Ishikawa (cell line): ENCODE measurements at regions not wholly inside any gene's neighbourhood (a gene's known extent, or its start where the extent isn't known, plus 50 kb on each side); places are given as distances from the start of the nearest gene placed in this dataset.

ENCODE experiments used
- CEBPB ChIP-seq: IDR thresholded peaks from 2 replicates; pipeline ENCODE4 v1.6.1; 2012
- CREB1 ChIP-seq: IDR thresholded peaks from 2 replicates; pipeline ENCODE4 v1.6.1; 2012; ENCODE audit warnings: low read depth
- EGR1 ChIP-seq: IDR thresholded peaks from 2 replicates; pipeline ENCODE4 v1.6.1; 2012
- EP300 ChIP-seq: IDR thresholded peaks from 2 replicates; pipeline ENCODE4 v1.6.1; 2012; ENCODE audit warnings: borderline replicate concordance
- FOXM1 ChIP-seq: IDR thresholded peaks from 2 replicates; pipeline ENCODE4 v1.6.1; 2012; ENCODE audit warnings: low read depth, borderline replicate concordance
- MAX ChIP-seq: IDR thresholded peaks from 2 replicates; pipeline ENCODE4 v1.6.1; 2012
- NFIC ChIP-seq: IDR thresholded peaks from 2 replicates; pipeline ENCODE4 v1.6.1; 2012
- RAD21 ChIP-seq: IDR thresholded peaks from 2 replicates; pipeline ENCODE4 v1.6.1; 2012; ENCODE audit warnings: low read depth
- REST ChIP-seq: IDR thresholded peaks from 2 replicates; pipeline ENCODE4 v1.6.1; 2012; ENCODE audit warnings: low read depth, mild to moderate bottlenecking
- TAF1 ChIP-seq: IDR thresholded peaks from 2 replicates; pipeline ENCODE4 v1.6.1; 2012; ENCODE audit warnings: low read depth, mild to moderate bottlenecking
- TCF12 ChIP-seq: IDR thresholded peaks from 2 replicates; pipeline ENCODE4 v1.6.1; 2012; ENCODE audit warnings: low read depth
- TEAD4 ChIP-seq: IDR thresholded peaks from 2 replicates; pipeline ENCODE4 v1.6.1; 2012
- USF1 ChIP-seq: IDR thresholded peaks from 2 replicates; pipeline ENCODE4 v1.6.1; 2012
- YY1 ChIP-seq: IDR thresholded peaks from 2 replicates; pipeline ENCODE4 v1.6.1; 2012; ENCODE audit warnings: low read depth
- ZBTB7A ChIP-seq: IDR thresholded peaks from 2 replicates; pipeline ENCODE4 v1.6.1; 2012; ENCODE audit warnings: low read depth

- no peak for TF ChIP-seq YY1
- no peak for TF ChIP-seq TAF1
- no peak for TF ChIP-seq FOXM1
- TF ChIP-seq CREB1: no peak
- no peak for TF ChIP-seq NFIC
- TF ChIP-seq TCF12: no peak
- no peak for TF ChIP-seq USF1
- TF ChIP-seq CEBPB: no peak
- TF ChIP-seq REST: no peak
- TF ChIP-seq ZBTB7A: no peak
- TF ChIP-seq RAD21: no peak
- TF ChIP-seq MAX: no peak
- no peak for TF ChIP-seq TEAD4
- no peak for TF ChIP-seq EP300
- no peak for TF ChIP-seq EGR1
These were observed 203.5 kb downstream of the CBLN1 start for GRCh38 chr16:49078104-49078503.

GRCh38 chr16:49075709-49076108, 205.9 kb downstream of the CBLN1 start:
- TF ChIP-seq CEBPB: no peak
- no peak for TF ChIP-seq TCF12
- no peak for TF ChIP-seq MAX
- TF ChIP-seq ZBTB7A: no peak
- TF ChIP-seq EGR1: no peak
- no peak for TF ChIP-seq FOXM1
- TF ChIP-seq REST: no peak
- TF ChIP-seq TEAD4: no peak
- no peak for TF ChIP-seq EP300
- TF ChIP-seq NFIC: no peak
- TF ChIP-seq TAF1: no peak
- TF ChIP-seq USF1: no peak
- TF ChIP-seq YY1: no peak
- TF ChIP-seq CREB1: no peak
- no peak for TF ChIP-seq RAD21

- TF ChIP-seq MAX (no peak), USF1 (no peak), CEBPB (no peak), CREB1 (no peak), TAF1 (no peak), FOXM1 (no peak), NFIC (no peak), YY1 (no peak), REST (no peak), ZBTB7A (no peak), EGR1 (no peak), TEAD4 (no peak), RAD21 (no peak), TCF12 (no peak), EP300 (no peak)
These were observed 213.4 kb downstream of the CBLN1 start for GRCh38 chr16:49068224-49068623.

- TF ChIP-seq FOXM1: no peak
These were observed 213.9 kb downstream of the CBLN1 start for GRCh38 chr16:49067776-49068175.
